ENCODE measurements at regions not wholly inside any gene's neighbourhood (a gene's known extent, or its start where the extent isn't known, plus 50 kb on each side); places are given as distances from the start of the nearest gene placed in this dataset.

GRCh38 chr4:141511055-141511454, 125.3 kb upstream of the IL15 start:
- no peak overlapping the region for H3K27ac ChIP-seq
- H3K9me3 ChIP-seq, result peaks cover 0 to 8% (median 0%) of the 10 kb centered on the region in 3 donors
- TF ChIP-seq CTCF (IDR thresholded peaks at IDR 0.05), result no peak
- H3K36me3 ChIP-seq, result no peaks in the 10 kb centered on the region
- H3K27me3 ChIP-seq, result no peaks in the 10 kb centered on the region
- no peak overlapping the region for H3K4me3 ChIP-seq
- no peaks in the 10 kb centered on the region for H3K4me1 ChIP-seq
- intact Hi-C loops (cut with DNase I; ENCODE audit: low total_unique reads), result no loop called here
- no peak for DNase-seq

- intact Hi-C loops (cut with DNase I; ENCODE audit: low total_unique reads), result no loop called here
- Histone ChIP-seq H3K27ac (no peak overlapping the region), H3K36me3 (no peaks in the 10 kb centered on the region), H3K27me3 (no peaks in the 10 kb centered on the region), H3K9me3 (peaks cover 0 to 8% (median 0%) of the 10 kb centered on the region in 3 donors), H3K4me1 (no peaks in the 10 kb centered on the region), H3K4me3 (no peak overlapping the region)
- no peak for TF ChIP-seq CTCF (IDR thresholded peaks at IDR 0.05)
- DNase-seq, result no peak
Observed at GRCh38 chr4:141513866-141514265, 122.5 kb upstream of the IL15 start.

GRCh38 chr4:141518222-141518621, 118.2 kb upstream of the IL15 start:
- TF ChIP-seq CTCF (IDR thresholded peaks at IDR 0.05), result no peak
- Histone ChIP-seq H3K4me3 (no peak overlapping the region), H3K9me3 (no peaks in the 10 kb centered on the region), H3K36me3 (no peaks in the 10 kb centered on the region), H3K27ac (no peak overlapping the region), H3K27me3 (no peaks in the 10 kb centered on the region), H3K4me1 (no peaks in the 10 kb centered on the region)
- intact Hi-C loops (cut with DNase I; ENCODE audit: low total_unique reads), result no loop called here
- no peak for DNase-seq

GRCh38 chr4:141524116-141524515, 112.3 kb upstream of the IL15 start:
- H3K4me3 ChIP-seq, result no peak overlapping the region
- H3K4me1 ChIP-seq, result no peaks in the 10 kb centered on the region
- H3K36me3 ChIP-seq, result no peaks in the 10 kb centered on the region
- no peak overlapping the region for H3K27ac ChIP-seq
- H3K9me3 ChIP-seq, result peaks cover 0 to 7% (median 0%) of the 10 kb centered on the region in 3 donors
- H3K27me3 ChIP-seq, result no peaks in the 10 kb centered on the region
- DNase-seq, result no peak
- intact Hi-C loops (cut with DNase I; ENCODE audit: low total_unique reads), result no loop called here
- TF ChIP-seq CTCF (IDR thresholded peaks at IDR 0.05), result no peak

- no peak overlapping the region for H3K4me3 ChIP-seq
- no peak for DNase-seq
Observed at GRCh38 chr4:141524841-141525240, 111.5 kb upstream of the IL15 start.

More at GRCh38 chr4:141524841-141525240, 111.5 kb upstream of the IL15 start:
- intact Hi-C loops (cut with DNase I; ENCODE audit: low total_unique reads), result no loop called here
- H3K27ac ChIP-seq, result no peak overlapping the region
- H3K9me3 ChIP-seq, result peaks cover 0 to 7% (median 0%) of the 10 kb centered on the region in 3 donors
- no peak for TF ChIP-seq CTCF (IDR thresholded peaks at IDR 0.05)
- no peaks in the 10 kb centered on the region for H3K36me3 ChIP-seq
- no peaks in the 10 kb centered on the region for H3K4me1 ChIP-seq
- H3K27me3 ChIP-seq, result no peaks in the 10 kb centered on the region
